Testis (tissue), 2 donors: ENCODE measurements at regions not wholly inside any gene's neighbourhood (a gene's known extent, or its start where the extent isn't known, plus 50 kb on each side); places are given as distances from the start of the nearest gene placed in this dataset.

Experiments
- CTCF ChIP-seq, 3 experiments: fragments of 450-650 bp in 2 of 3; fragments of 200-600 bp in 1 of 3; sonication (generic) in 1 of 3; IDR thresholded peaks; one replicate each; pipeline ENCODE4 v1.5.1; 2016 to 2019; ENCODE audit warnings: antibody characterized with exemption in 3 of 3, mild to moderate bottlenecking in 2 of 3, moderate library complexity in 1 of 3
- POLR2A ChIP-seq: fragments of 450-650 bp; IDR thresholded peaks from one replicate; pipeline ENCODE4 v1.6.1; 2017; ENCODE audit warnings: antibody characterized with exemption, mild to moderate bottlenecking, moderate library complexity

GRCh38 chr6:133705066-133705465 lies 183.8 kb upstream of the TCF21 start:
- no peak for TF ChIP-seq CTCF (IDR thresholded peaks at IDR 0.05)
- TF ChIP-seq POLR2A: no peak
